IMR-90 (cell line): ENCODE measurements at regions not wholly inside any gene's neighbourhood (a gene's known extent, or its start where the extent isn't known, plus 50 kb on each side); places are given as distances from the start of the nearest gene placed in this dataset.

ENCODE experiments used
- ATAC-seq: fragments of 200-7000 bp; cut with Tn5 transposase; 2 replicates; pipeline ENCODE4 v1.9.1; 2020; ENCODE audit warnings: low read depth, mild to moderate bottlenecking, moderate library complexity
- BruUV-seq: library from RNA; stranded (reverse); fragments of 400-500 nt; replicated peaks from 2 replicates; lab custom pipeline; 2021; lab: Mats Ljungman, UMichigan
- CTCF ChIA-PET: fragments of 300-600 bp; formaldehyde crosslinking; extraction: SDS; loops from one replicate; lab custom pipeline; 2021; ENCODE audit warnings: antibody characterized with exemption; lab: Yijun Ruan, JAX
- POLR2A ChIA-PET: fragments of 300-600 bp; sonication (Branson Sonifier 250); formaldehyde crosslinking; loops from one replicate; lab custom pipeline; 2022; ENCODE audit warnings: antibody characterized with exemption; ENCODE audit not compliant: unreplicated experiment; lab: Charles Lee
- DNase-seq: peaks from one replicate; pipeline ENCODE4 v3.0.0; 2013
- H2AFZ ChIP-seq: replicated peaks from 2 replicates; pipeline ENCODE3; 2013; ENCODE audit warnings: low read length, mild to moderate bottlenecking; ENCODE audit not compliant: poor library complexity
- H2AK5ac ChIP-seq: 2 replicates; pipeline ENCODE4 v1.6.1; 2013; ENCODE audit warnings: low read depth, low read length, inconsistent platforms
- H2AK9ac ChIP-seq: replicated peaks from 2 replicates; pipeline ENCODE3; 2013; ENCODE audit warnings: mild to moderate bottlenecking, low read depth, low read length, moderate library complexity; ENCODE audit not compliant: poor library complexity
- H2BK120ac ChIP-seq: 2 replicates; pipeline ENCODE4 v1.6.1; 2013; ENCODE audit warnings: low read depth, low read length, inconsistent platforms
- H2BK15ac ChIP-seq: 3 replicates; pipeline ENCODE4 v1.6.1; 2013; ENCODE audit warnings: low read depth, low read length, inconsistent platforms
- H2BK20ac ChIP-seq: 2 replicates; pipeline ENCODE4 v1.6.1; 2013; ENCODE audit warnings: low read depth, mild to moderate bottlenecking, inconsistent platforms, low read length, moderate library complexity
- H2BK5ac ChIP-seq: 2 replicates; pipeline ENCODE4 v1.6.1; 2013; ENCODE audit warnings: mild to moderate bottlenecking, low read depth, low read length, inconsistent platforms; ENCODE audit not compliant: poor library complexity, severe bottlenecking
- H3K14ac ChIP-seq: replicated peaks from 2 replicates; pipeline ENCODE4 v1.6.1; 2013; ENCODE audit warnings: low read depth, low read length, inconsistent platforms
- H3K18ac ChIP-seq: 2 replicates; pipeline ENCODE4 v1.6.1; 2013; ENCODE audit warnings: low read depth, low read length, control low read depth
- H3K23ac ChIP-seq: 2 replicates; pipeline ENCODE4 v1.6.1; 2013; ENCODE audit warnings: low read depth, low read length, inconsistent platforms
- H3K27ac ChIP-seq: 2 replicates; pipeline ENCODE4 v1.5.1; 2013; ENCODE audit warnings: mild to moderate bottlenecking, control low read depth, low read length; ENCODE audit not compliant: insufficient read depth
- H3K27me3 ChIP-seq: 2 replicates; pipeline ENCODE4 v1.6.1; 2013; ENCODE audit warnings: low read length; ENCODE audit not compliant: control insufficient read depth, insufficient read depth
- H3K36me3 ChIP-seq: 2 replicates; pipeline ENCODE4 v1.6.1; 2013; ENCODE audit warnings: low read length, mixed read lengths; ENCODE audit not compliant: control insufficient read depth, insufficient read depth
- H3K4ac ChIP-seq: 2 replicates; pipeline ENCODE4 v1.6.1; 2013; ENCODE audit warnings: low read depth, low read length, inconsistent platforms
- H3K4me1 ChIP-seq: 2 replicates; pipeline ENCODE4 v1.6.1; 2013; ENCODE audit warnings: low read length, mixed read lengths; ENCODE audit not compliant: control insufficient read depth, insufficient read depth
- H3K4me2 ChIP-seq: 2 replicates; pipeline ENCODE4 v1.6.1; 2013; ENCODE audit warnings: low read depth, mild to moderate bottlenecking, control low read depth, low read length, moderate library complexity
- H3K4me3 ChIP-seq: 2 replicates; pipeline ENCODE4 v1.5.1; 2013; ENCODE audit warnings: low read depth, mild to moderate bottlenecking, control low read depth, low read length, moderate library complexity; ENCODE audit not compliant: insufficient read depth
- H3K56ac ChIP-seq: 2 replicates; pipeline ENCODE4 v1.6.1; 2013; ENCODE audit warnings: low read length, inconsistent platforms; ENCODE audit not compliant: insufficient read depth; ENCODE audit errors: extremely low read depth
- H3K79me1 ChIP-seq, 2 experiments: 2 replicates each; pipeline ENCODE4 v1.6.1; 2013; ENCODE audit warnings: low read length in 2 of 2, inconsistent platforms in 1 of 2, low read depth in 1 of 2
- H3K9ac ChIP-seq: 2 replicates; pipeline ENCODE4 v1.6.1; 2013; ENCODE audit warnings: low read depth, low read length, control low read depth
- H3K9me1 ChIP-seq: 2 replicates; pipeline ENCODE4 v1.6.1; 2013; ENCODE audit warnings: low read length, inconsistent platforms; ENCODE audit not compliant: insufficient read depth
- H3K9me3 ChIP-seq: 2 replicates; pipeline ENCODE4 v1.6.1; 2013; ENCODE audit warnings: low read length; ENCODE audit not compliant: control insufficient read depth, insufficient read depth
- H4K20me1 ChIP-seq: 2 replicates; pipeline ENCODE4 v1.6.1; 2013; ENCODE audit warnings: low read length, inconsistent platforms; ENCODE audit not compliant: insufficient read depth
- H4K5ac ChIP-seq: 2 replicates; pipeline ENCODE4 v1.6.1; 2013; ENCODE audit warnings: mild to moderate bottlenecking, low read depth, low read length, control low read depth
- H4K8ac ChIP-seq, 2 experiments: 2 replicates each; pipeline ENCODE4 v1.6.1; 2013; ENCODE audit warnings: low read depth in 2 of 2, low read length in 2 of 2, control low read depth in 1 of 2, inconsistent platforms in 1 of 2
- H4K91ac ChIP-seq: 2 replicates; pipeline ENCODE4 v1.6.1; 2013; ENCODE audit warnings: low read depth, low read length, inconsistent platforms; ENCODE audit not compliant: insufficient read depth
- BHLHE40 ChIP-seq: fragments of 150-350 bp; IDR thresholded peaks from 2 replicates; pipeline ENCODE4 v1.6.1; 2016; ENCODE audit warnings: mild to moderate bottlenecking, low read depth, low read length
- CEBPB ChIP-seq: IDR thresholded peaks from 2 replicates; pipeline ENCODE4 v1.6.1; 2012; ENCODE audit warnings: low read depth, low read length, improper control_type of control experiment
- FOS ChIP-seq: fragments of 150-350 bp; IDR thresholded peaks from 2 replicates; pipeline ENCODE4 v1.6.1; 2016; ENCODE audit warnings: low read depth, low read length
- MAZ ChIP-seq: IDR thresholded peaks from 2 replicates; pipeline ENCODE4 v1.6.1; 2012; ENCODE audit warnings: low read depth, mild to moderate bottlenecking, low read length, improper control_type of control experiment, moderate library complexity, borderline replicate concordance
- WGBS, 2 experiments: methylation state at CpG; one replicate each; pipeline versions ENCODE4 v1.1.5 to v1.1.7; 2013; ENCODE audit warnings: missing lambda C conversion rate in 2 of 2; ENCODE audit not compliant: insufficient read length in 1 of 2; ENCODE audit errors: extremely low coverage in 2 of 2; 5-methylcytosine and 5-hydroxymethylcytosine counted together
- dilution Hi-C: fragments of 300-500 bp; cut with HindIII; formaldehyde crosslinking; loops from one replicate; pipeline ENCODE4 v1.14.3; 2018; ENCODE audit warnings: low sequenced_read_pairs; ENCODE audit not compliant: unreplicated experiment
- in situ Hi-C: fragments of 300-500 bp; cut with MboI; formaldehyde crosslinking; loops from 3 replicates; pipeline ENCODE4 v1.14.3; 2019; ENCODE audit warnings: low sequenced_read_pairs, inconsistent platforms, mixed read lengths
- intact Hi-C: fragments of 100-400 bp; cut with micrococcal nuclease; formaldehyde crosslinking; loops from 2 replicates; pipeline ENCODE4 v1.10.0; 2022
- TF ChIP-seq, protein P1 (sequence below): fragments of 150-350 bp; IDR thresholded peaks from 2 replicates; pipeline ENCODE4 v1.6.1; 2016; ENCODE audit warnings: low read depth, mild to moderate bottlenecking, low read length, moderate library complexity, borderline replicate concordance
- TF ChIP-seq, protein P2 (sequence below): conservative IDR thresholded peaks from 2 replicates; pipeline ENCODE4 v1.5.1; 2012; ENCODE audit warnings: mild to moderate bottlenecking, low read depth, low read length, improper control_type of control experiment

DNA sequence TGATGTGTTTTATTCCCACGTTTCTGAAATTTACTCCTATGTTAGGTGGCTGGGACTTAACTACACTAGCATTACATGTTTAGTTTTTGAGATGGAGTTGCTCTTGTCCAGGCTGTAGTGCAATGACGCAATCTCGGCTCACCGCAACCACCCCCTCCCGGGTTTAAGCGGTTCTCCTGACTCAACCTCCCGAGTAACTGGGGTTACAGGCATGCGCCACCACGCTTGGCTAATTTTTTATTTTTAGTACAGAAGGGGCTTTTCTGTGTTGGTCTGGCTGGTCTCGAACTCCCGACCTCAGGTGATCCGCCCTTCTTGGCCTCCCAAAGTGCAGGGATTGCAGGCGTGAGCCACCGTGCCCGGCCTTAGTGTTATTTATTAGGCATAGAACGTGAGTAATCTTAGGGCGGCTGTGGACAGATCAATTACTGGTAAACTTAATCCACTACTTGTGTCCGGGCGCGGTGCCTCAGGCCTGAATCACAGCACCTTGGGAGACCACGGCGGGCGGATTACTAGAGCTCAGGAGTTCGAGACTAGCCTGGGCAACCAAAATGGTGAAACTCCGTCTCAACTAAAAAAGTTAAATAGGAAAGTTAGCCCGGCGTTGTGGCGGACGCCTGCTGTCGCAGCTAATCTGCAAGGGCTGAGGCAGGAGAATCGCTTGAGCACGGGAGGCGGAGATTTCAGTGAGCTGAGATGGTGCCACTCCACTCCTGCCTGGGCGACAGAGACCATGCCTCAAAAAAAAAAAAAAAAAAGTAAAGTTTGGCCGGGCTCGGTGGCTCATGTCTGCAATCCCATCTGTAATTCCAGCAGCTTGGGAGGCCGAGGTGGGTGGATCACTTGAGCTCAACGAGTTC lies 123.7 kb upstream of the BTN3A2 start:
- peak overlapping the region; percentile 52; the same call in 2 of the 3 replicates for H2BK15ac ChIP-seq
- peak overlapping the region; percentile 69 to 85 for H4K8ac ChIP-seq
- TF ChIP-seq CEBPB (peak; percentile 97), FOS (0 out of 2 replicates have a peak, but pooled peaks have one; percentile 39), BHLHE40 (peak; percentile 15; the same call in 1 of the 2 replicates), MAZ (peak; percentile 50; the same call in 1 of the 2 replicates)
- TF ChIP-seq, protein P1, sequence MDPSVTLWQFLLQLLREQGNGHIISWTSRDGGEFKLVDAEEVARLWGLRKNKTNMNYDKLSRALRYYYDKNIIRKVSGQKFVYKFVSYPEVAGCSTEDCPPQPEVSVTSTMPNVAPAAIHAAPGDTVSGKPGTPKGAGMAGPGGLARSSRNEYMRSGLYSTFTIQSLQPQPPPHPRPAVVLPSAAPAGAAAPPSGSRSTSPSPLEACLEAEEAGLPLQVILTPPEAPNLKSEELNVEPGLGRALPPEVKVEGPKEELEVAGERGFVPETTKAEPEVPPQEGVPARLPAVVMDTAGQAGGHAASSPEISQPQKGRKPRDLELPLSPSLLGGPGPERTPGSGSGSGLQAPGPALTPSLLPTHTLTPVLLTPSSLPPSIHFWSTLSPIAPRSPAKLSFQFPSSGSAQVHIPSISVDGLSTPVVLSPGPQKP = no peak
- TF ChIP-seq, protein P2, sequence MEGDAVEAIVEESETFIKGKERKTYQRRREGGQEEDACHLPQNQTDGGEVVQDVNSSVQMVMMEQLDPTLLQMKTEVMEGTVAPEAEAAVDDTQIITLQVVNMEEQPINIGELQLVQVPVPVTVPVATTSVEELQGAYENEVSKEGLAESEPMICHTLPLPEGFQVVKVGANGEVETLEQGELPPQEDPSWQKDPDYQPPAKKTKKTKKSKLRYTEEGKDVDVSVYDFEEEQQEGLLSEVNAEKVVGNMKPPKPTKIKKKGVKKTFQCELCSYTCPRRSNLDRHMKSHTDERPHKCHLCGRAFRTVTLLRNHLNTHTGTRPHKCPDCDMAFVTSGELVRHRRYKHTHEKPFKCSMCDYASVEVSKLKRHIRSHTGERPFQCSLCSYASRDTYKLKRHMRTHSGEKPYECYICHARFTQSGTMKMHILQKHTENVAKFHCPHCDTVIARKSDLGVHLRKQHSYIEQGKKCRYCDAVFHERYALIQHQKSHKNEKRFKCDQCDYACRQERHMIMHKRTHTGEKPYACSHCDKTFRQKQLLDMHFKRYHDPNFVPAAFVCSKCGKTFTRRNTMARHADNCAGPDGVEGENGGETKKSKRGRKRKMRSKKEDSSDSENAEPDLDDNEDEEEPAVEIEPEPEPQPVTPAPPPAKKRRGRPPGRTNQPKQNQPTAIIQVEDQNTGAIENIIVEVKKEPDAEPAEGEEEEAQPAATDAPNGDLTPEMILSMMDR = no peak
- H3K4ac ChIP-seq = peak overlapping the region; percentile 91
- peak overlapping the region; percentile 98 for H3K23ac ChIP-seq
- H2BK5ac ChIP-seq = peak overlapping the region; percentile 87
- peak overlapping the region; percentile 53 for H3K4me3 ChIP-seq
- peak overlapping the region; percentile 88 for H2BK120ac ChIP-seq
- H3K79me1 ChIP-seq = peaks cover 0 to 4% of the 10 kb centered on the region in 2 experiments; a peak in 1 of 4 replicates
- dilution Hi-C loops = no loop called here
- 34% methylated on average over 10 of the region's 38 CpGs; no CpG with 5 or more reads in 1 of the 2 experiments for WGBS, 2 experiments
- H2BK20ac ChIP-seq = peak overlapping the region; percentile 10; the same call in 1 of the 2 replicates
- peak; percentile 87 for DNase-seq
- H3K56ac ChIP-seq = peak overlapping the region; percentile 90
- H4K91ac ChIP-seq = peak overlapping the region; percentile 68
- ATAC-seq = peak; percentile 25
- no peaks in the 10 kb centered on the region for H3K9me3 ChIP-seq
- peak overlapping the region; percentile 58 for H3K18ac ChIP-seq
- ChIA-PET POLR2A (interaction anchor here (0.5 to 0.6 kb wide), 2 partner anchors 10 to 138 kb away, joined by 3 read pairs; a partner anchor contains a TSS), CTCF (no interaction called here)
- in situ Hi-C loops = no loop called here
- peaks cover 3% of the 10 kb centered on the region; the same call in 1 of the 2 replicates for H3K9me1 ChIP-seq
- intact Hi-C loops = loop anchor here (2.0 kb wide), 1 partner anchor 44 kb away; a partner anchor contains a TSS
- peak overlapping the region; percentile 73 for H3K4me2 ChIP-seq
- peak overlapping the region; percentile 74 for H3K9ac ChIP-seq
- H3K36me3 ChIP-seq = no peaks in the 10 kb centered on the region
- H3K4me1 ChIP-seq = no peaks in the 10 kb centered on the region
- no peaks in the 10 kb centered on the region for H4K20me1 ChIP-seq
- no TSS peak for BruUV-seq
- peak overlapping the region; percentile 74 for H4K5ac ChIP-seq
- peak overlapping the region; percentile 89 for H2AFZ ChIP-seq
- no peak overlapping the region for H2AK5ac ChIP-seq
- H3K27me3 ChIP-seq = no peaks in the 10 kb centered on the region
- peak overlapping the region; percentile 89 for H3K27ac ChIP-seq
- peak overlapping the region; percentile 11 for H2AK9ac ChIP-seq
- H3K14ac ChIP-seq = peak overlapping the region; percentile 92
